Body of pancreas (tissue), 4 donors: ENCODE measurements at regions not wholly inside any gene's neighbourhood (a gene's known extent, or its start where the extent isn't known, plus 50 kb on each side); places are given as distances from the start of the nearest gene placed in this dataset.

Experiments used
- ATAC-seq: fragments of 150-250 bp; one replicate; pipeline ENCODE4 v1.9.1; 2016
- DNase-seq, 4 donors: peaks; one replicate each; pipeline ENCODE4 v3.0.0-alpha.2; 2019
- H3K27ac ChIP-seq, 4 donors: fragments of 200-600 bp; sonication (generic); 1 replicate in 3 of 4; 2 replicates in 1 of 4; pipeline versions ENCODE4 v1.5.1 to v1.6.1; 2016 to 2019; ENCODE audit warnings: mild to moderate bottlenecking in 1 of 4, mixed read lengths in 1 of 4, moderate library complexity in 1 of 4
- H3K27me3 ChIP-seq, 2 donors: fragments of 200-600 bp; sonication (generic); one replicate each; pipeline ENCODE4 v1.6.0; 2016; ENCODE audit warnings: mild to moderate bottlenecking in 1 of 2
- H3K36me3 ChIP-seq, 2 donors: fragments of 200-600 bp; sonication (generic); replicated peaks in 1 of 2; 2 replicates each; pipeline ENCODE4 v1.5.1; 2016; ENCODE audit warnings: low read depth in 2 of 2; ENCODE audit not compliant: insufficient read depth in 1 of 2
- H3K4me1 ChIP-seq: fragments of 200-600 bp; sonication (generic); one replicate; pipeline ENCODE4 v1.6.0; 2016
- H3K4me3 ChIP-seq, 2 donors: fragments of 200-600 bp; sonication (generic); 1 replicate in 1 of 2; 2 replicates in 1 of 2; pipeline ENCODE4 v1.5.1; 2016 to 2019
- H3K9me3 ChIP-seq, 3 donors: fragments of 200-600 bp; sonication (generic); 1 replicate in 2 of 3; 2 replicates in 1 of 3; pipeline ENCODE4 v1.5.1; 2016
- CTCF ChIP-seq, 7 experiments: fragments of 450-650 bp in 4 of 7; fragments of 200-600 bp in 3 of 7; sonication (generic) in 3 of 7; IDR thresholded peaks; one replicate each; pipeline ENCODE4 v1.5.1; 2016 to 2019; ENCODE audit warnings: antibody characterized with exemption in 7 of 7
- POLR2A ChIP-seq, 3 donors: fragments of 450-650 bp; IDR thresholded peaks; one replicate each; pipeline ENCODE4 v1.6.1; 2016; ENCODE audit warnings: antibody characterized with exemption in 3 of 3, mild to moderate bottlenecking in 2 of 3
- WGBS, 2 donors: methylation state at CpG; one replicate each; pipeline ENCODE4 v1.1.5; 2017; 5-methylcytosine and 5-hydroxymethylcytosine counted together
- intact Hi-C: fragments of 100-400 bp; cut with DNase I; formaldehyde crosslinking; loops from one replicate; pipeline ENCODE4 v1.15.1; 2023

GRCh38 chr2:139617747-139618146, 837.6 kb upstream of the NXPH2 start:
- Histone ChIP-seq H3K4me3 (no peak overlapping the region), H3K27ac (no peak overlapping the region), H3K4me1 (no peaks in the 10 kb centered on the region), H3K27me3 (no peaks in the 10 kb centered on the region), H3K9me3 (peaks cover 0 to 5% (median 0%) of the 10 kb centered on the region in 3 donors), H3K36me3 (no peaks in the 10 kb centered on the region)
- DNase-seq = no peak
- TF ChIP-seq POLR2A (IDR thresholded peaks at IDR 0.05) = no peak
- no peak for TF ChIP-seq CTCF (IDR thresholded peaks at IDR 0.05)
- intact Hi-C loops = no loop called here
- ATAC-seq = no peak

DNA sequence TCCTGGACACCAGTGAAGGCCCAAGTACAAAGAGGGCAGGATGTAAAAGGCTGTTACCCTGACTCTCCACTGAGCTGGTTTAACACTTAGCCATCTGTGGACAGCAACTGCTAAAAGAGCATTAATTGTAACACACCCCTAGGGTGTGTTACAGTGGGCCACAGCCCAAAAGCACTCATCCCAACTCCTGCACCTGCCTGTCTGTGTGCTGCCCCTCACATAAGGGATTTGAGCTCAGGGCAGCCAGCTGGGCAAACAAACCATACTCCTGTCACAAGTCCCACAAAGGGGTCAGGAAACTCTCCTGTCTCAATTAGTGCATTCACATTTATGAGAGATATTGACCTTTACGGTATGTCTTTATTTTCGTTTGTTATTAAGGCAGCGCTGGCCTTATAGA, 833.1 kb upstream of the NXPH2 start:
- Histone ChIP-seq H3K4me3 (no peak overlapping the region), H3K9me3 (no peaks in the 10 kb centered on the region), H3K4me1 (no peaks in the 10 kb centered on the region), H3K27ac (no peak overlapping the region), H3K27me3 (no peaks in the 10 kb centered on the region), H3K36me3 (no peaks in the 10 kb centered on the region)
- WGBS, 2 donors = 66 to 70% methylated on average over 3 of the region's 3 CpGs
- TF ChIP-seq CTCF (IDR thresholded peaks at IDR 0.05) = no peak
- no peak for TF ChIP-seq POLR2A (IDR thresholded peaks at IDR 0.05)
- intact Hi-C loops = no loop called here
- DNase-seq (no peak), ATAC-seq (no peak)

- Histone ChIP-seq H3K27me3 (no peaks in the 10 kb centered on the region), H3K27ac (no peak overlapping the region), H3K9me3 (no peaks in the 10 kb centered on the region), H3K4me1 (no peaks in the 10 kb centered on the region), H3K36me3 (no peaks in the 10 kb centered on the region), H3K4me3 (no peak overlapping the region)
- no peak for ATAC-seq
- intact Hi-C loops = no loop called here
- 44 to 56% methylated on average over 3 of the region's 3 CpGs for WGBS, 2 donors
- no peak for DNase-seq
- TF ChIP-seq POLR2A (IDR thresholded peaks at IDR 0.05) (no peak), CTCF (IDR thresholded peaks at IDR 0.05) (no peak)
Observed at GRCh38 chr2:139610512-139610911, 830.3 kb upstream of the NXPH2 start.

DNA sequence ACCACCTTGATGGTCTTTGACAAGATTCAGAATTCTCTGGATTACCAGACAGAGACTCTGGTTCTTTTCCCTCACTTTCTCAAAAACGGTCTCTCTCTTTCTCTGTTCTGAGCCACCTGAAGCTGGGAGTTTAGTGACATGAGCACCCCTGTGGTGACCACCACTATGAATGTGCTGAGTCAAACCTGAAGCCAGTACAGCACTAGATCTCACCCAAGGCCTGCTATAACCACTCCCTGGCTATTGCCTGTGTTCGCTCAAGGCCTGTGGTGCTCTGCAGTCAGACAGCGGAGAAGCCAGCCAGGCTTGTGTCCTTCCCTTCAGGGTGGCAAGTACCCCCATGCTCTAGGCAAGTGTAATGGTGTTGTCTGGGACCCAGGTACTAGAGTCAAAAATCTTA, 828.9 kb upstream of the NXPH2 start:
- no peak overlapping the region for H3K4me3 ChIP-seq
- no peaks in the 10 kb centered on the region for H3K27me3 ChIP-seq
- TF ChIP-seq POLR2A (IDR thresholded peaks at IDR 0.05) (no peak), CTCF (IDR thresholded peaks at IDR 0.05) (no peak)
- H3K27ac ChIP-seq = no peak overlapping the region
- no peaks in the 10 kb centered on the region for H3K4me1 ChIP-seq
- intact Hi-C loops = no loop called here
- 54 to 75% methylated on average over 1 to 3 of the region's 3 CpGs for WGBS, 2 donors
- H3K9me3 ChIP-seq = no peaks in the 10 kb centered on the region
- no peaks in the 10 kb centered on the region for H3K36me3 ChIP-seq
- no peak for ATAC-seq
- DNase-seq = no peak

DNA sequence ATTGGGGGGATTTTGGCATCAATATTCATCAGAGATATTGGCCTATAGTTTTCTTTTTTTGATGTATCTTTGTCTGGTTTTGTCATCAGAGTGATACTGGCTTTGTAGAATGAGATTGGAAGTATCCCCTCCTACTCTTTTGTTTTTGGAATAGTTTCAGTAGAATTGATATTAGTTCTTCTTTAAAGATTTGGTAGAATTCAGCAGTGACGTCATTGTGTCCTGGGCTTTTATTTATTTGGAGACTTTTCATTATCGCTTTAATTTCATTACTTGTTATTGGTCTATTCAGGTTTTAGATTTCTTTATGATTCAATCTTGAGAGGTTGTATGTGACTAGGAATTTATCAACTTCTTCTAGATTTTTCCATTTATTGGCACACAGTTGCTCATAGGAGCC, 825.5 kb upstream of the NXPH2 start:
- H3K4me3 ChIP-seq = no peak overlapping the region
- no peaks in the 10 kb centered on the region for H3K36me3 ChIP-seq
- TF ChIP-seq CTCF (IDR thresholded peaks at IDR 0.05) (no peak), POLR2A (IDR thresholded peaks at IDR 0.05) (no peak)
- H3K4me1 ChIP-seq = no peaks in the 10 kb centered on the region
- WGBS, 2 donors = 78 to 80% methylated on average over 2 of the region's 2 CpGs
- intact Hi-C loops = no loop called here
- H3K27ac ChIP-seq = no peak overlapping the region
- no peak for DNase-seq
- H3K27me3 ChIP-seq = no peaks in the 10 kb centered on the region
- no peaks in the 10 kb centered on the region for H3K9me3 ChIP-seq
- ATAC-seq = no peak
